Neural progenitor cell (in vitro differentiated cells): ENCODE measurements at regions not wholly inside any gene's neighbourhood (a gene's known extent, or its start where the extent isn't known, plus 50 kb on each side); places are given as distances from the start of the nearest gene placed in this dataset.

Source experiments
- DNase-seq: peaks from one replicate; pipeline ENCODE4 v3.0.0-alpha.2; 2016; ENCODE audit warnings: low spot score
- H2AFZ ChIP-seq: fragments of 200-600 bp; sonication (generic); replicated peaks from 2 replicates; pipeline ENCODE4 v1.6.1; 2016; ENCODE audit warnings: antibody characterized with exemption
- H3F3A ChIP-seq: fragments of 200-600 bp; sonication (generic); 2 replicates; pipeline ENCODE4 v1.6.1; 2016; ENCODE audit warnings: antibody characterized with exemption, low read depth
- H3K27ac ChIP-seq: fragments of 200-600 bp; sonication (generic); 2 replicates; pipeline ENCODE4 v1.5.1; 2016; ENCODE audit warnings: mild to moderate bottlenecking
- H3K27me3 ChIP-seq: fragments of 200-600 bp; sonication (generic); 2 replicates; pipeline ENCODE4 v1.6.1; 2016; ENCODE audit warnings: mild to moderate bottlenecking, moderate library complexity
- H3K36me3 ChIP-seq: fragments of 200-600 bp; sonication (generic); 2 replicates; pipeline ENCODE4 v1.5.1; 2016
- H3K4me1 ChIP-seq: fragments of 200-600 bp; sonication (generic); 2 replicates; pipeline ENCODE4 v1.6.1; 2016; ENCODE audit warnings: mixed run types
- H3K4me2 ChIP-seq: fragments of 200-600 bp; sonication (generic); 2 replicates; pipeline ENCODE4 v1.6.1; 2016
- H3K4me3 ChIP-seq: fragments of 200-600 bp; sonication (generic); 2 replicates; pipeline ENCODE4 v1.5.1; 2016
- H3K79me2 ChIP-seq: fragments of 200-600 bp; sonication (generic); 2 replicates; pipeline ENCODE4 v1.6.1; 2016; ENCODE audit warnings: low read depth
- H3K9ac ChIP-seq: fragments of 200-600 bp; sonication (generic); 2 replicates; pipeline ENCODE4 v1.6.1; 2016
- H3K9me3 ChIP-seq: fragments of 200-600 bp; sonication (generic); 2 replicates; pipeline ENCODE4 v1.5.1; 2016; ENCODE audit warnings: low read depth
- H4K20me1 ChIP-seq: fragments of 200-600 bp; sonication (generic); 2 replicates; pipeline ENCODE4 v1.6.1; 2016; ENCODE audit warnings: low read depth
- H3K27ac Mint-ChIP-seq: 3 replicates; pipeline ENCODE4 v1.8.0; 2021; ENCODE audit warnings: mixed read lengths
- H3K27me3 Mint-ChIP-seq: 2 replicates; pipeline ENCODE4 v1.8.0; 2022; ENCODE audit warnings: low read depth, mild to moderate bottlenecking, inconsistent platforms, moderate library complexity, mixed read lengths; ENCODE audit not compliant: insufficient read depth
- H3K36me3 Mint-ChIP-seq: 3 replicates; pipeline ENCODE4 v1.8.0; 2021; ENCODE audit warnings: mixed read lengths
- H3K4me1 Mint-ChIP-seq: 3 replicates; pipeline ENCODE4 v1.8.0; 2021; ENCODE audit warnings: mixed read lengths
- H3K4me3 Mint-ChIP-seq: 3 replicates; pipeline ENCODE4 v1.8.0; 2021; ENCODE audit warnings: mild to moderate bottlenecking, moderate library complexity, mixed read lengths
- H3K9me3 Mint-ChIP-seq: 3 replicates; pipeline ENCODE4 v1.8.0; 2020; ENCODE audit warnings: mixed read lengths
- CTCF ChIP-seq: fragments of 200-600 bp; sonication (generic); IDR thresholded peaks from 2 replicates; pipeline ENCODE4 v1.5.1; 2017; ENCODE audit warnings: antibody characterized with exemption, mild to moderate bottlenecking
- EZH2 ChIP-seq: fragments of 200-600 bp; sonication (generic); IDR thresholded peaks from 2 replicates; pipeline ENCODE4 v1.6.1; 2017; ENCODE audit warnings: antibody characterized with exemption, mild to moderate bottlenecking, moderate library complexity
- EZH2phosphoT487 ChIP-seq: fragments of 200-600 bp; sonication (generic); IDR thresholded peaks from 2 replicates; pipeline ENCODE4 v1.6.1; 2017; ENCODE audit warnings: antibody characterized with exemption

GRCh38 chr6:42509765-42510164 is 54.1 kb upstream of the UBR2 start:
- no peaks in the 10 kb centered on the region for H4K20me1 ChIP-seq
- H3K4me2 ChIP-seq: no peak overlapping the region
- no peak overlapping the region for H3K27ac Mint-ChIP-seq
- no peaks in the 10 kb centered on the region for H3K36me3 Mint-ChIP-seq
- no peaks in the 10 kb centered on the region for H3K36me3 ChIP-seq
- H3K9me3 Mint-ChIP-seq: no peaks in the 10 kb centered on the region
- no peaks in the 10 kb centered on the region for H3K4me1 Mint-ChIP-seq
- H3K27me3 Mint-ChIP-seq: peaks cover 2% of the 10 kb centered on the region
- TF ChIP-seq CTCF (no peak), EZH2 (no peak), EZH2phosphoT487 (no peak)
- no peak for DNase-seq
- H3K79me2 ChIP-seq: no peaks in the 10 kb centered on the region
- no peak overlapping the region for H2AFZ ChIP-seq
- H3K4me1 ChIP-seq: no peaks in the 10 kb centered on the region
- H3K9me3 ChIP-seq: no peaks in the 10 kb centered on the region
- H3K4me3 Mint-ChIP-seq: no peak overlapping the region
- no peaks in the 10 kb centered on the region for H3K27me3 ChIP-seq
- no peaks in the 10 kb centered on the region for H3F3A ChIP-seq
- H3K9ac ChIP-seq: no peak overlapping the region
- no peak overlapping the region for H3K4me3 ChIP-seq
- no peak overlapping the region for H3K27ac ChIP-seq

- TF ChIP-seq CTCF: no peak
- Histone ChIP-seq H3K27ac (no peak overlapping the region), H2AFZ (no peak overlapping the region), H4K20me1 (no peaks in the 10 kb centered on the region), H3K36me3 (no peaks in the 10 kb centered on the region), H3K4me2 (no peak overlapping the region), H3K9ac (no peak overlapping the region), H3K79me2 (no peaks in the 10 kb centered on the region), H3K4me1 (no peaks in the 10 kb centered on the region), H3K27me3 (no peaks in the 10 kb centered on the region), H3K9me3 (no peaks in the 10 kb centered on the region), H3K4me3 (no peak overlapping the region), H3F3A (no peaks in the 10 kb centered on the region)
- Mint-ChIP-seq H3K4me3 (no peak overlapping the region), H3K27me3 (peaks cover 2% of the 10 kb centered on the region), H3K9me3 (no peaks in the 10 kb centered on the region), H3K27ac (no peak overlapping the region), H3K4me1 (no peaks in the 10 kb centered on the region), H3K36me3 (no peaks in the 10 kb centered on the region)
- DNase-seq: no peak
Observed at GRCh38 chr6:42509256-42509655, 54.6 kb upstream of the UBR2 start.

GRCh38 chr6:42507901-42508300 is 55.9 kb upstream of the UBR2 start:
- Histone ChIP-seq H3K79me2 (no peaks in the 10 kb centered on the region), H3K9me3 (no peaks in the 10 kb centered on the region), H3F3A (no peaks in the 10 kb centered on the region), H3K4me1 (no peaks in the 10 kb centered on the region), H3K36me3 (no peaks in the 10 kb centered on the region), H3K27me3 (no peaks in the 10 kb centered on the region), H4K20me1 (no peaks in the 10 kb centered on the region), H2AFZ (no peak overlapping the region), H3K27ac (no peak overlapping the region), H3K4me2 (no peak overlapping the region), H3K9ac (no peak overlapping the region), H3K4me3 (no peak overlapping the region)
- Mint-ChIP-seq H3K9me3 (no peaks in the 10 kb centered on the region), H3K27me3 (peaks cover 2% of the 10 kb centered on the region), H3K36me3 (no peaks in the 10 kb centered on the region), H3K4me3 (no peak overlapping the region), H3K27ac (no peak overlapping the region), H3K4me1 (no peaks in the 10 kb centered on the region)
- no peak for TF ChIP-seq EZH2
- no peak for TF ChIP-seq CTCF
- TF ChIP-seq EZH2phosphoT487: no peak
- DNase-seq: no peak

GRCh38 chr6:42507195-42507594 is 55.5 kb upstream of the TRERF1 start:
- H3K9ac ChIP-seq: no peak overlapping the region
- no peaks in the 10 kb centered on the region for H3K36me3 ChIP-seq
- H3K4me2 ChIP-seq: no peak overlapping the region
- H3K4me1 Mint-ChIP-seq: no peaks in the 10 kb centered on the region
- H3K27ac ChIP-seq: no peak overlapping the region
- TF ChIP-seq EZH2phosphoT487: no peak
- no peak for TF ChIP-seq EZH2
- TF ChIP-seq CTCF: no peak
- no peak overlapping the region for H3K4me3 ChIP-seq
- H3F3A ChIP-seq: no peaks in the 10 kb centered on the region
- H3K27me3 ChIP-seq: no peaks in the 10 kb centered on the region
- H3K9me3 Mint-ChIP-seq: no peaks in the 10 kb centered on the region
- no peak for DNase-seq
- H3K27ac Mint-ChIP-seq: no peak overlapping the region
- peak overlapping the region; percentile 47 for H2AFZ ChIP-seq
- no peaks in the 10 kb centered on the region for H3K4me1 ChIP-seq
- H4K20me1 ChIP-seq: no peaks in the 10 kb centered on the region
- H3K4me3 Mint-ChIP-seq: no peak overlapping the region
- no peaks in the 10 kb centered on the region for H3K36me3 Mint-ChIP-seq
- no peaks in the 10 kb centered on the region for H3K79me2 ChIP-seq
- no peaks in the 10 kb centered on the region for H3K9me3 ChIP-seq
- H3K27me3 Mint-ChIP-seq: no peaks in the 10 kb centered on the region
